UCSD-AML1 (cell line): ENCODE measurements at regions not wholly inside any gene's neighbourhood (a gene's known extent, or its start where the extent isn't known, plus 50 kb on each side); places are given as distances from the start of the nearest gene placed in this dataset.

Experiments used
- DNase-seq: peaks from one replicate; lab custom pipeline; 2025; ENCODE audit not compliant: unreplicated experiment; lab: John Stamatoyannopoulos, UW

GRCh38 chr12:107541001-107541705 is 144.4 kb upstream of the PWP1 start:
- no peak for DNase-seq

- no peak for DNase-seq
Measured at GRCh38 chr12:107543416-107543815, 142.2 kb upstream of the PWP1 start.

- no peak for DNase-seq
Measured at GRCh38 chr12:107543841-107544240, 141.8 kb upstream of the PWP1 start.

GRCh38 chr12:107544937-107545336 is 140.7 kb upstream of the PWP1 start:
- DNase-seq: no peak

GRCh38 chr12:107545737-107546353 is 139.8 kb upstream of the PWP1 start:
- no peak for DNase-seq

GRCh38 chr12:107547389-107547788 is 138.2 kb upstream of the PWP1 start:
- no peak for DNase-seq

- DNase-seq: no peak
Measured at GRCh38 chr12:107549651-107550480, 135.7 kb upstream of the PWP1 start.

- DNase-seq: no peak
Measured at GRCh38 chr12:107551434-107551833, 134.2 kb upstream of the PWP1 start.

GRCh38 chr12:107552263-107552662 is 133.3 kb upstream of the PWP1 start:
- DNase-seq: no peak

GRCh38 chr12:107553211-107553765 is 132.3 kb upstream of the PWP1 start:
- no peak for DNase-seq

GRCh38 chr12:107554941-107555340 is 130.7 kb upstream of the PWP1 start:
- no peak for DNase-seq

GRCh38 chr12:107557026-107557425 is 128.6 kb upstream of the PWP1 start:
- DNase-seq: no peak

- DNase-seq: no peak
Measured at GRCh38 chr12:107557589-107558100, 128.0 kb upstream of the PWP1 start.

GRCh38 chr12:107558141-107558815 is 127.3 kb upstream of the PWP1 start:
- no peak for DNase-seq

- DNase-seq: no peak
Measured at GRCh38 chr12:107558816-107559382, 126.7 kb upstream of the PWP1 start.

GRCh38 chr12:107560165-107560898 is 125.3 kb upstream of the PWP1 start:
- DNase-seq: no peak

GRCh38 chr12:107560899-107561285 is 124.7 kb upstream of the PWP1 start:
- DNase-seq: no peak

- DNase-seq: no peak
Measured at GRCh38 chr12:107564946-107565345, 120.7 kb upstream of the PWP1 start.

- DNase-seq: no peak
Measured at GRCh38 chr12:107565551-107565950, 120.0 kb upstream of the PWP1 start.
